ENCODE measurements at regions not wholly inside any gene's neighbourhood (a gene's known extent, or its start where the extent isn't known, plus 50 kb on each side); places are given as distances from the start of the nearest gene placed in this dataset.

DNA sequence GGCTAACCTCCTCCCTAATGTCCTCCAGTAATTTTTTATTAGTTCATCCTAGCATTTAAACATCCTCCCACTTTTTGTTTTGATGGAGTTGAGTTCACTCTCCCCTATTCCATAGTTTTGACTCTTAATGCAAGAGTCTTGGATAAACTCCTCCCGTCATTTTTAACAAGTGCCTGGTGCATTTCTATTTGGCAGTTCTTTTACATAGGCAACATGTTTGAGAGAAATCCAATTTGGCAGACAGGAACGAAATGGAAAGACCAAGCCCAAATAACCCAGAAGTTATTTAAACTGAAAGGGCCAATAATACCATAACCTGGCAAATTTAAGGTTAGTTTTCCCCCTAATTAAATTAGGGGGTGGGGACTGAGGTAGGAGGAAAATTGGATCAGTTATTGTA lies 291.5 kb upstream of the MANEA start:
- dilution Hi-C loops (cut with HindIII; ENCODE audit: low sequenced_read_pairs, unreplicated experiment): no loop called here
- Histone ChIP-seq H2BK15ac (ENCODE audit: low read depth, low read length) (no peak overlapping the region), H3K4me1 (ENCODE audit: control insufficient read depth, insufficient read depth, low read length) (no peaks in the 10 kb centered on the region), H3K36me3 (ENCODE audit: control insufficient read depth, insufficient read depth, low read length) (no peaks in the 10 kb centered on the region), H3K9me1 (ENCODE audit: insufficient read depth, low read length) (no peaks in the 10 kb centered on the region), H4K5ac (ENCODE audit: low read depth, low read length) (no peak overlapping the region), H3K79me1 (ENCODE audit: low read depth in 1 of 2, low read length in 2 of 2) (no peaks in the 10 kb centered on the region), H2BK120ac (ENCODE audit: low read depth, low read length) (no peak overlapping the region), H3K56ac (ENCODE audit: extremely low read depth, insufficient read depth, low read length) (no peak overlapping the region), H2BK5ac (ENCODE audit: low read depth, low read length, poor library complexity, severe bottlenecking) (no peak overlapping the region), H3K27ac (ENCODE audit: insufficient read depth, low read length) (no peak overlapping the region), H4K8ac (ENCODE audit: low read depth in 2 of 2, low read length in 2 of 2) (no peak overlapping the region), H2AK9ac (replicated peaks; ENCODE audit: low read depth, low read length, poor library complexity) (no peak overlapping the region), H3K14ac (replicated peaks; ENCODE audit: low read depth, low read length) (no peak overlapping the region), H3K4ac (ENCODE audit: low read depth, low read length) (no peak overlapping the region), H3K9me3 (ENCODE audit: control insufficient read depth, insufficient read depth, low read length) (no peaks in the 10 kb centered on the region), H3K18ac (ENCODE audit: low read depth, low read length) (no peak overlapping the region), H2AK5ac (ENCODE audit: low read depth, low read length) (no peak overlapping the region), H3K4me3 (ENCODE audit: insufficient read depth, low read depth, low read length) (no peak overlapping the region), H2AFZ (replicated peaks; ENCODE audit: low read length, poor library complexity) (no peak overlapping the region), H4K91ac (ENCODE audit: insufficient read depth, low read depth, low read length) (no peak overlapping the region), H4K20me1 (ENCODE audit: insufficient read depth, low read length) (no peaks in the 10 kb centered on the region), H3K27me3 (ENCODE audit: control insufficient read depth, insufficient read depth, low read length) (no peaks in the 10 kb centered on the region), H3K9ac (ENCODE audit: low read depth, low read length) (no peak overlapping the region), H3K23ac (ENCODE audit: low read depth, low read length) (no peak overlapping the region), H3K4me2 (ENCODE audit: low read depth, low read length) (no peak overlapping the region), H2BK20ac (ENCODE audit: low read depth, low read length) (no peak overlapping the region)
- TF ChIP-seq MAFK (IDR thresholded peaks at IDR 0.05; ENCODE audit: low read depth, low read length) (no peak), SMC3 (IDR thresholded peaks at IDR 0.05; ENCODE audit: low read depth, low read length) (no peak), MAZ (IDR thresholded peaks at IDR 0.05; ENCODE audit: borderline replicate concordance, low read depth, low read length) (no peak)
- CTCF ChIA-PET: no interaction called here
- ATAC-seq (ENCODE audit: low read depth) (no peak), DNase-seq (no peak)
- no CpG with 5 or more reads among the region's 2 CpGs for WGBS, 2 experiments (ENCODE audit: extremely low coverage in 2 of 2, insufficient read length in 1 of 2)
- BruUV-seq (replicated peaks): no TSS peak
- intact Hi-C loops (cut with micrococcal nuclease): no loop called here
- POLR2A ChIA-PET (ENCODE audit: unreplicated experiment): no interaction called here
- in situ Hi-C loops (cut with MboI; ENCODE audit: low sequenced_read_pairs): no loop called here

Measured in IMR-90 (cell line).